ENCODE measurements at regions not wholly inside any gene's neighbourhood (a gene's known extent, or its start where the extent isn't known, plus 50 kb on each side); places are given as distances from the start of the nearest gene placed in this dataset.

DNA sequence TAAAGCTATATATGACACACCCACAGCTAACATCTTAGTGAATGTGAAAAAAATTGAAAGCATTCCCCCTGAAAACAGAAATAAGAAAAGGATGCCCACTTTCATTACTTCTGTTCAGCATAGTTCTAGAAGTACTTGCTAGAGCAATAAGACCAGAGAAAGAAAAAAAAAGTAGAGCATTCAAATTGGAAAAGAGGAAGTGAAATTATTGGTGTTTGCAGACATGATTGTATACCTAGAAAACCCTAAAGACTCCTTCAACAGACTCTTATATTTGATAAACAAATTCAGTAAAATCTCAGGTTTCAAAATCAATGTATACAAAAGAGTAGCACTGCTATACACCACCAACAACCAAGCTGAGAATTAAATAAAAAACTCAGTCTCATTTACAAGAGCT, 1461.0 kb downstream of the AMY1C start:
- TF ChIP-seq, protein P1, sequence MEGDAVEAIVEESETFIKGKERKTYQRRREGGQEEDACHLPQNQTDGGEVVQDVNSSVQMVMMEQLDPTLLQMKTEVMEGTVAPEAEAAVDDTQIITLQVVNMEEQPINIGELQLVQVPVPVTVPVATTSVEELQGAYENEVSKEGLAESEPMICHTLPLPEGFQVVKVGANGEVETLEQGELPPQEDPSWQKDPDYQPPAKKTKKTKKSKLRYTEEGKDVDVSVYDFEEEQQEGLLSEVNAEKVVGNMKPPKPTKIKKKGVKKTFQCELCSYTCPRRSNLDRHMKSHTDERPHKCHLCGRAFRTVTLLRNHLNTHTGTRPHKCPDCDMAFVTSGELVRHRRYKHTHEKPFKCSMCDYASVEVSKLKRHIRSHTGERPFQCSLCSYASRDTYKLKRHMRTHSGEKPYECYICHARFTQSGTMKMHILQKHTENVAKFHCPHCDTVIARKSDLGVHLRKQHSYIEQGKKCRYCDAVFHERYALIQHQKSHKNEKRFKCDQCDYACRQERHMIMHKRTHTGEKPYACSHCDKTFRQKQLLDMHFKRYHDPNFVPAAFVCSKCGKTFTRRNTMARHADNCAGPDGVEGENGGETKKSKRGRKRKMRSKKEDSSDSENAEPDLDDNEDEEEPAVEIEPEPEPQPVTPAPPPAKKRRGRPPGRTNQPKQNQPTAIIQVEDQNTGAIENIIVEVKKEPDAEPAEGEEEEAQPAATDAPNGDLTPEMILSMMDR (IDR thresholded peaks at IDR 0.05), result no peak
- TF ChIP-seq EZH2 (IDR thresholded peaks at IDR 0.05) (no peak), EZH2phosphoT487 (IDR thresholded peaks at IDR 0.05) (no peak)
